HG03175 (cell line): ENCODE measurements at regions not wholly inside any gene's neighbourhood (a gene's known extent, or its start where the extent isn't known, plus 50 kb on each side); places are given as distances from the start of the nearest gene placed in this dataset.

ENCODE experiments used
- ATAC-seq: cut with Tn5 transposase; IDR thresholded peaks from one replicate; pipeline ENCODE4 v1.9.1; 2021; ENCODE audit warnings: mild to moderate bottlenecking, moderate library complexity; ENCODE audit not compliant: unreplicated experiment

GRCh38 chr1:244974106-244974505 lies 109.8 kb upstream of the HNRNPU start:
- ATAC-seq: no peak

- no peak for ATAC-seq
Measured at GRCh38 chr1:244971552-244972216, 107.3 kb upstream of the HNRNPU start.

GRCh38 chr1:244970744-244971551 lies 106.6 kb upstream of the HNRNPU start:
- ATAC-seq: peak; percentile 66

GRCh38 chr1:244970236-244970743 lies 105.9 kb upstream of the HNRNPU start:
- ATAC-seq: peak; percentile 60

- ATAC-seq: peak; percentile 26
Measured at GRCh38 chr1:244969355-244970235, 105.3 kb upstream of the HNRNPU start.

- ATAC-seq: no peak
Measured at GRCh38 chr1:244968881-244969280, 104.5 kb upstream of the HNRNPU start.

GRCh38 chr1:244968471-244968871 lies 104.1 kb upstream of the HNRNPU start:
- no peak for ATAC-seq

- no peak for ATAC-seq
Measured at GRCh38 chr1:244967159-244967558, 102.8 kb upstream of the HNRNPU start.

GRCh38 chr1:244965185-244966030 lies 101.1 kb upstream of the HNRNPU start:
- no peak for ATAC-seq

- no peak for ATAC-seq
Measured at GRCh38 chr1:244964112-244964971, 100.0 kb upstream of the HNRNPU start.

GRCh38 chr1:244963231-244963826 lies 99.0 kb upstream of the HNRNPU start:
- no peak for ATAC-seq

GRCh38 chr1:244962130-244962529 lies 97.8 kb upstream of the HNRNPU start:
- ATAC-seq: no peak

GRCh38 chr1:244960904-244961303 lies 96.6 kb upstream of the HNRNPU start:
- no peak for ATAC-seq

GRCh38 chr1:244958593-244958992 lies 94.2 kb upstream of the HNRNPU start:
- no peak for ATAC-seq

GRCh38 chr1:244957525-244957924 lies 93.2 kb upstream of the HNRNPU start:
- ATAC-seq: no peak

GRCh38 chr1:244957122-244957521 lies 92.8 kb upstream of the HNRNPU start:
- ATAC-seq: no peak

- ATAC-seq: no peak
Measured at GRCh38 chr1:244955661-244956060, 91.3 kb upstream of the HNRNPU start.

- ATAC-seq: no peak
Measured at GRCh38 chr1:244954359-244954758, 90.0 kb upstream of the HNRNPU start.

- ATAC-seq: no peak
Measured at GRCh38 chr1:244953901-244954300, 89.6 kb upstream of the HNRNPU start.
